IPS-NIHi11 (cell line): ENCODE measurements at regions not wholly inside any gene's neighbourhood (a gene's known extent, or its start where the extent isn't known, plus 50 kb on each side); places are given as distances from the start of the nearest gene placed in this dataset.

Experiments
- DNase-seq: peaks from one replicate; pipeline ENCODE4 v3.0.0; 2012; ENCODE audit warnings: mixed read lengths, low spot score

- no peak for DNase-seq
Observed at GRCh38 chr6:166751051-166751595, 124.1 kb upstream of the RPS6KA2 start.

GRCh38 chr6:166750108-166750793 is 123.2 kb upstream of the RPS6KA2 start:
- no peak for DNase-seq

- no peak for DNase-seq
Observed at GRCh38 chr6:166749666-166750065, 122.6 kb upstream of the RPS6KA2 start.

- DNase-seq, result no peak
Observed at GRCh38 chr6:166747644-166748595, 120.9 kb upstream of the RPS6KA2 start.

GRCh38 chr6:166745801-166746668 is 119.0 kb upstream of the RPS6KA2 start:
- DNase-seq, result no peak

- DNase-seq, result peak; percentile 78
Observed at GRCh38 chr6:166744223-166745134, 117.4 kb upstream of the RPS6KA2 start.

GRCh38 chr6:166743406-166744222 is 116.6 kb upstream of the RPS6KA2 start:
- no peak for DNase-seq

- DNase-seq, result no peak
Observed at GRCh38 chr6:166742981-166743380, 115.9 kb upstream of the RPS6KA2 start.

- no peak for DNase-seq
Observed at GRCh38 chr6:166739976-166740318, 112.9 kb upstream of the RPS6KA2 start.

GRCh38 chr6:166739117-166739975 is 112.3 kb upstream of the RPS6KA2 start:
- no peak for DNase-seq

- no peak for DNase-seq
Observed at GRCh38 chr6:166738386-166739116, 111.5 kb upstream of the RPS6KA2 start.

- DNase-seq, result no peak
Observed at GRCh38 chr6:166737261-166737660, 110.2 kb upstream of the RPS6KA2 start.

- DNase-seq, result no peak
Observed at GRCh38 chr6:166736634-166737033, 109.6 kb upstream of the RPS6KA2 start.

GRCh38 chr6:166733900-166734299 is 106.8 kb upstream of the RPS6KA2 start:
- no peak for DNase-seq

GRCh38 chr6:166729658-166730057 is 102.6 kb upstream of the RPS6KA2 start:
- DNase-seq, result no peak

GRCh38 chr6:166728884-166729530 is 102.0 kb upstream of the RPS6KA2 start:
- no peak for DNase-seq

GRCh38 chr6:166726201-166726600 is 99.2 kb upstream of the RPS6KA2 start:
- DNase-seq, result no peak

- DNase-seq, result no peak
Observed at GRCh38 chr6:166725571-166725970, 98.5 kb upstream of the RPS6KA2 start.
